Cardiac fibroblast (primary cell): ENCODE measurements at regions not wholly inside any gene's neighbourhood (a gene's known extent, or its start where the extent isn't known, plus 50 kb on each side); places are given as distances from the start of the nearest gene placed in this dataset.

ENCODE experiments used
- DNase-seq, 2 donors: peaks; one replicate each; pipeline versions ENCODE4 v3.0.0 to v3.0.0-alpha.2; 2010; ENCODE audit warnings: low read depth in 2 of 2
- H3K4me3 ChIP-seq, 2 donors: replicated peaks in 1 of 2; 1 replicate in 1 of 2; 2 replicates in 1 of 2; pipeline ENCODE4 v1.5.1; 2011; ENCODE audit warnings: low read depth in 2 of 2, low read length in 2 of 2, mild to moderate bottlenecking in 2 of 2, moderate library complexity in 1 of 2
- TF ChIP-seq, protein P1 (sequence below): IDR thresholded peaks from one replicate; pipeline ENCODE4 v1.5.1; 2011; ENCODE audit warnings: low read depth, mild to moderate bottlenecking, low read length, inconsistent platforms

- TF ChIP-seq, protein P1, sequence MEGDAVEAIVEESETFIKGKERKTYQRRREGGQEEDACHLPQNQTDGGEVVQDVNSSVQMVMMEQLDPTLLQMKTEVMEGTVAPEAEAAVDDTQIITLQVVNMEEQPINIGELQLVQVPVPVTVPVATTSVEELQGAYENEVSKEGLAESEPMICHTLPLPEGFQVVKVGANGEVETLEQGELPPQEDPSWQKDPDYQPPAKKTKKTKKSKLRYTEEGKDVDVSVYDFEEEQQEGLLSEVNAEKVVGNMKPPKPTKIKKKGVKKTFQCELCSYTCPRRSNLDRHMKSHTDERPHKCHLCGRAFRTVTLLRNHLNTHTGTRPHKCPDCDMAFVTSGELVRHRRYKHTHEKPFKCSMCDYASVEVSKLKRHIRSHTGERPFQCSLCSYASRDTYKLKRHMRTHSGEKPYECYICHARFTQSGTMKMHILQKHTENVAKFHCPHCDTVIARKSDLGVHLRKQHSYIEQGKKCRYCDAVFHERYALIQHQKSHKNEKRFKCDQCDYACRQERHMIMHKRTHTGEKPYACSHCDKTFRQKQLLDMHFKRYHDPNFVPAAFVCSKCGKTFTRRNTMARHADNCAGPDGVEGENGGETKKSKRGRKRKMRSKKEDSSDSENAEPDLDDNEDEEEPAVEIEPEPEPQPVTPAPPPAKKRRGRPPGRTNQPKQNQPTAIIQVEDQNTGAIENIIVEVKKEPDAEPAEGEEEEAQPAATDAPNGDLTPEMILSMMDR = no peak
- no peak for DNase-seq
- no peak overlapping the region for H3K4me3 ChIP-seq
These were observed 93.9 kb upstream of the PLPPR5 start for GRCh38 chr1:99098589-99098988.

DNA sequence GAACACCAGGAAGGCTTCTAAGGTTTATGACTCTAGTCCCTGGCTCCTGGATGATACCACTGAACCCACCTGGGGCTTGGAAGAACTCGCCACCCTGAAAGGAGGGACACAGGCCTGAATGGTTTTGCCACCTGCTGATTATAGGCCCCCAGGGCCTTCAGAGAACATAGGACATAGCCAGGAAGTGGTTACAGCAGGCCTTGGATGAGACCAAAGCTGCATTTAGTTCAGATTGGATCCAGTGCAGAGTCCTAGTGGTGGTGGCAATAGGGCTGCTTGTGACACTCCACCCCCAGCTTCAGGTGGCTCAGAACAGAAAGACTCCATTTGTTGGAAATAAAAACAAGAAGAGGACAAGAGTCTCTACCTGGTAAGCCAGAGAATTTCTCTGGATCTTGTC is 101.6 kb upstream of the PLPPR5 start:
- no peak for DNase-seq
- no peak overlapping the region for H3K4me3 ChIP-seq
- TF ChIP-seq, protein P1 = no peak

- TF ChIP-seq, protein P1 = no peak
- DNase-seq = no peak
- H3K4me3 ChIP-seq = no peak overlapping the region
These were observed 103.0 kb upstream of the PLPPR5 start for GRCh38 chr1:99107680-99108079.

DNA sequence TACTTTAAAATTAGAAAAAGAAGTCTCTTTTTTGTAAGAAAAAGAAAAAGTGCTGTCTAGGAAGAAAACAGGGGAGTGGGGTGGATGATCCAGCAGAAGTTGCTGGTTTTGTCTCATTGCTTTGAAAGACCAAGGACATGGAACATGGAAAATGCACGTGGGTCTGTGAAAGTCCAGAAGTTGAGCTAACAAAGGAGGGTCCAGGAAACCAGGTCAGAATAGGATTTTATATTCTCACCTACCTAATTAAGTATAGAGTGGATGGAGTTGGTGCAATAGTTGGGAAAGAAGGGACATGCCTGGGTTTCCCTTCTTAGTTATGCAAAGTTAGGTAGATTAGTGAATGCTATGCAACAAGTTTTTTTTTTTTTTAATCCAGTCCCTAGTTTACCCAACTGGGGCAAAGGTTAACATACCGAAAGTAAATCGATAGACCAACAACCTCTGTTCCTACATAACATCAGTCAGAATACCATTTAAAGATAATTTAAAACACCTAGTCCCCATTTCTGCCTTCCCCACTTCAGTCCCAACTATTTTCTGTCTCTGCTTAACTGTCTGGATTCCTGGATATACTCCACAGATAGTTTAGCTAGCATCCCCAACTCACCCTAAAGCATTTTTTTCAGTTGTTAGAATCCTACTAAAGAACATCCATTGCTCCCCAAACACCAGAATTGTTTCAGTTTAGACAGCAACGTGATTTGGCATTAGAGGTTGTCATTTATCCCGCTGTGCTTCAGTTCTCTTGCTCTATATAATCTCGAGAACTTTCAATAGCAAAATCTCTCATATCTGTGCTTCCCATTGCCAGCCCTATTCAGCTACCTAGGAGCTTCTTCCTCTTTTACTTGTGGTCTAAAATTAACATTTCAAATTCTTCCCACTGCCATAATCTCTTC is 105.7 kb upstream of the PLPPR5 start:
- DNase-seq = no peak
- no peak overlapping the region for H3K4me3 ChIP-seq
- TF ChIP-seq, protein P1 = no peak

DNA sequence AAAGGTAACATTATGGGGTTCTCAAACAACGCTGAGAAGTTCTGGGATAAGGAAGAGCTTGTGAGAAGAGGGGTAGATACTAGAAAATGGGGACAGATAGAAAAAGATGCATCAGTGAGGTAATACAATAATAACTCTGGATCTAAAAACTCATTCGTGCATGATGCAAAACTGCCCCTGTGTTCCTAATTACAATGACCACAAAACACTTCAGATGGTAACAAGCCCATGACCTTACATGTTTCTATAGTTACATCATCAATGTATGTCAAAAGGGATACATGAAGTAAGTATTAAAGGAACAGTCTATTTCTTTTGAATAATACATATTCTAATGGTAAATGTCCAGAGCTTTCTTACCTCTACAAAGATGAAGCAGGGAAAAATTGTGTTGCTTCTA is 110.6 kb upstream of the PLPPR5 start:
- DNase-seq = no peak
- TF ChIP-seq, protein P1 = no peak
- no peak overlapping the region for H3K4me3 ChIP-seq

GRCh38 chr1:99119188-99119587 is 114.5 kb upstream of the PLPPR5 start:
- TF ChIP-seq, protein P1 = no peak
- DNase-seq = peak in 1 of 2 donors; percentile 19
- H3K4me3 ChIP-seq = no peak overlapping the region

- H3K4me3 ChIP-seq = no peak overlapping the region
- TF ChIP-seq, protein P1 = no peak
- no peak for DNase-seq
These were observed 117.4 kb upstream of the PLPPR5 start for GRCh38 chr1:99122039-99122438.
